ENCODE measurements at regions not wholly inside any gene's neighbourhood (a gene's known extent, or its start where the extent isn't known, plus 50 kb on each side); places are given as distances from the start of the nearest gene placed in this dataset.

DNA sequence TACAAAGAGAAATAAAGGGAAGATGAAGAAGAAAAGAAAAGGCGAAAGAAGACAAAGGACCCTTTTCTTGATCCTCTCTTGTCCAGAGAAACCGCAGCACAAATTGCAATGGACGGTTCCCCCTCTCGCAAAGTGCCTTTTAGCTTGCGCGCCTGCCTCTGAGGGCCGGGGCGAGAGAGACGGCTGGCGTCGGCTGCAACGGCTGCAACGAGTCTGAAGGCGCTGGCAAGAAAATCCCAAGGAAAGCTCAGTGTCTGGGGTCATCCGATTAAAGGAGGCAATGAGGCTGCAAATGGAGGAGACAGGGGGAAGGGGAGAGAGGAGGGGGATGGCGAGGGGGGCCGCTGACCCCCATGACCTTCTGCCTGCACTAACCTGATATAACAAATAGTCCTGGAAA is 671.5 kb downstream of the MED13L start:
- TF ChIP-seq NFXL1 (CRISPR knock-in tag; IDR thresholded peaks at IDR 0.05) (no peak), NR1H2 (CRISPR knock-in tag; IDR thresholded peaks at IDR 0.05) (no peak), PTTG1 (tag; IDR thresholded peaks at IDR 0.05; ENCODE audit: low read depth) (no peak), CREM (IDR thresholded peaks at IDR 0.05; ENCODE audit: low read depth) (no peak), RAD21 (CRISPR knock-in tag; conservative IDR thresholded peaks at IDR 0.05 in 1 of 2, IDR thresholded peaks at IDR 0.05 in 1 of 2) (no peak), CBX3 (IDR thresholded peaks at IDR 0.05; ENCODE audit: borderline replicate concordance in 1 of 2, low read length in 2 of 2) (no peak), POLR2AphosphoS2 (IDR thresholded peaks at IDR 0.05; ENCODE audit: low read length) (no peak)
- TF ChIP-seq, protein P1, sequence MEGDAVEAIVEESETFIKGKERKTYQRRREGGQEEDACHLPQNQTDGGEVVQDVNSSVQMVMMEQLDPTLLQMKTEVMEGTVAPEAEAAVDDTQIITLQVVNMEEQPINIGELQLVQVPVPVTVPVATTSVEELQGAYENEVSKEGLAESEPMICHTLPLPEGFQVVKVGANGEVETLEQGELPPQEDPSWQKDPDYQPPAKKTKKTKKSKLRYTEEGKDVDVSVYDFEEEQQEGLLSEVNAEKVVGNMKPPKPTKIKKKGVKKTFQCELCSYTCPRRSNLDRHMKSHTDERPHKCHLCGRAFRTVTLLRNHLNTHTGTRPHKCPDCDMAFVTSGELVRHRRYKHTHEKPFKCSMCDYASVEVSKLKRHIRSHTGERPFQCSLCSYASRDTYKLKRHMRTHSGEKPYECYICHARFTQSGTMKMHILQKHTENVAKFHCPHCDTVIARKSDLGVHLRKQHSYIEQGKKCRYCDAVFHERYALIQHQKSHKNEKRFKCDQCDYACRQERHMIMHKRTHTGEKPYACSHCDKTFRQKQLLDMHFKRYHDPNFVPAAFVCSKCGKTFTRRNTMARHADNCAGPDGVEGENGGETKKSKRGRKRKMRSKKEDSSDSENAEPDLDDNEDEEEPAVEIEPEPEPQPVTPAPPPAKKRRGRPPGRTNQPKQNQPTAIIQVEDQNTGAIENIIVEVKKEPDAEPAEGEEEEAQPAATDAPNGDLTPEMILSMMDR (IDR thresholded peaks at IDR 0.05 in 2 of 3, conservative IDR thresholded peaks at IDR 0.05 in 1 of 3; ENCODE audit: insufficient read depth in 2 of 3, low read depth in 1 of 3, low read length in 3 of 3), result no peak
- TF ChIP-seq, protein P2, sequence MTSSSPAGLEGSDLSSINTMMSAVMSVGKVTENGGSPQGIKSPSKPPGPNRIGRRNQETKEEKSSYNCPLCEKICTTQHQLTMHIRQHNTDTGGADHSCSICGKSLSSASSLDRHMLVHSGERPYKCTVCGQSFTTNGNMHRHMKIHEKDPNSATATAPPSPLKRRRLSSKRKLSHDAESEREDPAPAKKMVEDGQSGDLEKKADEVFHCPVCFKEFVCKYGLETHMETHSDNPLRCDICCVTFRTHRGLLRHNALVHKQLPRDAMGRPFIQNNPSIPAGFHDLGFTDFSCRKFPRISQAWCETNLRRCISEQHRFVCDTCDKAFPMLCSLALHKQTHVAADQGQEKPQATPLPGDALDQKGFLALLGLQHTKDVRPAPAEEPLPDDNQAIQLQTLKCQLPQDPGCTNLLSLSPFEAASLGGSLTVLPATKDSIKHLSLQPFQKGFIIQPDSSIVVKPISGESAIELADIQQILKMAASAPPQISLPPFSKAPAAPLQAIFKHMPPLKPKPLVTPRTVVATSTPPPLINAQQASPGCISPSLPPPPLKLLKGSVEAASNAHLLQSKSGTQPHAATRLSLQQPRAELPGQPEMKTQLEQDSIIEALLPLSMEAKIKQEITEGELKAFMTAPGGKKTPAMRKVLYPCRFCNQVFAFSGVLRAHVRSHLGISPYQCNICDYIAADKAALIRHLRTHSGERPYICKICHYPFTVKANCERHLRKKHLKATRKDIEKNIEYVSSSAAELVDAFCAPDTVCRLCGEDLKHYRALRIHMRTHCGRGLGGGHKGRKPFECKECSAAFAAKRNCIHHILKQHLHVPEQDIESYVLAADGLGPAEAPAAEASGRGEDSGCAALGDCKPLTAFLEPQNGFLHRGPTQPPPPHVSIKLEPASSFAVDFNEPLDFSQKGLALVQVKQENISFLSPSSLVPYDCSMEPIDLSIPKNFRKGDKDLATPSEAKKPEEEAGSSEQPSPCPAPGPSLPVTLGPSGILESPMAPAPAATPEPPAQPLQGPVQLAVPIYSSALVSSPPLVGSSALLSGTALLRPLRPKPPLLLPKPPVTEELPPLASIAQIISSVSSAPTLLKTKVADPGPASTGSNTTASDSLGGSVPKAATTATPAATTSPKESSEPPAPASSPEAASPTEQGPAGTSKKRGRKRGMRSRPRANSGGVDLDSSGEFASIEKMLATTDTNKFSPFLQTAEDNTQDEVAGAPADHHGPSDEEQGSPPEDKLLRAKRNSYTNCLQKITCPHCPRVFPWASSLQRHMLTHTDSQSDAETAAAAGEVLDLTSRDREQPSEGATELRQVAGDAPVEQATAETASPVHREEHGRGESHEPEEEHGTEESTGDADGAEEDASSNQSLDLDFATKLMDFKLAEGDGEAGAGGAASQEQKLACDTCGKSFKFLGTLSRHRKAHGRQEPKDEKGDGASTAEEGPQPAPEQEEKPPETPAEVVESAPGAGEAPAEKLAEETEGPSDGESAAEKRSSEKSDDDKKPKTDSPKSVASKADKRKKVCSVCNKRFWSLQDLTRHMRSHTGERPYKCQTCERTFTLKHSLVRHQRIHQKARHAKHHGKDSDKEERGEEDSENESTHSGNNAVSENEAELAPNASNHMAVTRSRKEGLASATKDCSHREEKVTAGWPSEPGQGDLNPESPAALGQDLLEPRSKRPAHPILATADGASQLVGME (CRISPR knock-in tag; IDR thresholded peaks at IDR 0.05), result no peak
- TF ChIP-seq, protein P3, sequence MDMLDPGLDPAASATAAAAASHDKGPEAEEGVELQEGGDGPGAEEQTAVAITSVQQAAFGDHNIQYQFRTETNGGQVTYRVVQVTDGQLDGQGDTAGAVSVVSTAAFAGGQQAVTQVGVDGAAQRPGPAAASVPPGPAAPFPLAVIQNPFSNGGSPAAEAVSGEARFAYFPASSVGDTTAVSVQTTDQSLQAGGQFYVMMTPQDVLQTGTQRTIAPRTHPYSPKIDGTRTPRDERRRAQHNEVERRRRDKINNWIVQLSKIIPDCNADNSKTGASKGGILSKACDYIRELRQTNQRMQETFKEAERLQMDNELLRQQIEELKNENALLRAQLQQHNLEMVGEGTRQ (CRISPR knock-in tag; IDR thresholded peaks at IDR 0.05), result no peak
- TF ChIP-seq, protein P4, sequence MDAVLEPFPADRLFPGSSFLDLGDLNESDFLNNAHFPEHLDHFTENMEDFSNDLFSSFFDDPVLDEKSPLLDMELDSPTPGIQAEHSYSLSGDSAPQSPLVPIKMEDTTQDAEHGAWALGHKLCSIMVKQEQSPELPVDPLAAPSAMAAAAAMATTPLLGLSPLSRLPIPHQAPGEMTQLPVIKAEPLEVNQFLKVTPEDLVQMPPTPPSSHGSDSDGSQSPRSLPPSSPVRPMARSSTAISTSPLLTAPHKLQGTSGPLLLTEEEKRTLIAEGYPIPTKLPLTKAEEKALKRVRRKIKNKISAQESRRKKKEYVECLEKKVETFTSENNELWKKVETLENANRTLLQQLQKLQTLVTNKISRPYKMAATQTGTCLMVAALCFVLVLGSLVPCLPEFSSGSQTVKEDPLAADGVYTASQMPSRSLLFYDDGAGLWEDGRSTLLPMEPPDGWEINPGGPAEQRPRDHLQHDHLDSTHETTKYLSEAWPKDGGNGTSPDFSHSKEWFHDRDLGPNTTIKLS (IDR thresholded peaks at IDR 0.05; ENCODE audit: borderline replicate concordance, low read depth), result no peak

Measured in K562 (cell line).